H1 (cell line): ENCODE measurements at regions not wholly inside any gene's neighbourhood (a gene's known extent, or its start where the extent isn't known, plus 50 kb on each side); places are given as distances from the start of the nearest gene placed in this dataset.

Source experiments
- CBX8 ChIP-seq: fragments of 300-800, 300-1000 bp; sonication (generic); IDR thresholded peaks from 2 replicates; pipeline ENCODE4 v1.7.1; 2016; ENCODE audit warnings: low read depth, low read length, borderline replicate concordance
- RAD21 ChIP-seq, 2 experiments: IDR thresholded peaks in 1 of 2; conservative IDR thresholded peaks in 1 of 2; 2 replicates each; pipeline ENCODE4 v1.6.1; 2011; ENCODE audit warnings: low read depth in 2 of 2, low read length in 2 of 2, improper control_type of control experiment in 1 of 2, inconsistent platforms in 1 of 2, mild to moderate bottlenecking in 1 of 2, moderate library complexity in 1 of 2
- RNF2 ChIP-seq: fragments of 200-900, 300-1000 bp; sonication (generic); IDR thresholded peaks from 2 replicates; pipeline ENCODE4 v1.7.1; 2016; ENCODE audit warnings: borderline replicate concordance, low read depth, mild to moderate bottlenecking, antibody characterized with exemption, low read length; ENCODE audit not compliant: poor library complexity, severe bottlenecking; ENCODE audit errors: missing control alignments
- SP2 ChIP-seq: IDR thresholded peaks from 2 replicates; pipeline ENCODE4 v1.6.1; 2012; ENCODE audit warnings: mild to moderate bottlenecking, low read length, inconsistent platforms
- SUZ12 ChIP-seq: fragments of 200-600 bp; sonication (generic); IDR thresholded peaks from 2 replicates; pipeline ENCODE4 v1.6.1; 2012; ENCODE audit warnings: mild to moderate bottlenecking, inconsistent platforms, low read length, moderate library complexity, mixed read lengths
- TCF12 ChIP-seq: IDR thresholded peaks from 2 replicates; pipeline ENCODE4 v1.6.1; 2011; ENCODE audit warnings: low read depth, mild to moderate bottlenecking, low read length

GRCh38 chr1:185441605-185442004 lies 124.6 kb upstream of the IVNS1ABP start (continued):
- TF ChIP-seq RAD21 (IDR thresholded peaks at IDR 0.05 in 1 of 2, conservative IDR thresholded peaks at IDR 0.05 in 1 of 2; ENCODE audit: low read depth in 2 of 2, low read length in 2 of 2) (no peak), SUZ12 (no peak), RNF2 (no peak), SP2 (no peak), TCF12 (no peak), CBX8 (no peak)
